GM21717 (cell line): ENCODE measurements at regions not wholly inside any gene's neighbourhood (a gene's known extent, or its start where the extent isn't known, plus 50 kb on each side); places are given as distances from the start of the nearest gene placed in this dataset.
"Not testable (repeated sequence)": the region's sequence is repeated elsewhere in the genome, so short reads cannot be mapped to it uniquely, and the experiment has no call there.

Experiments used
- ATAC-seq: cut with Tn5 transposase; IDR thresholded peaks from one replicate; pipeline ENCODE4 v1.9.1; 2021; ENCODE audit warnings: mild to moderate bottlenecking, moderate library complexity; ENCODE audit not compliant: unreplicated experiment

DNA sequence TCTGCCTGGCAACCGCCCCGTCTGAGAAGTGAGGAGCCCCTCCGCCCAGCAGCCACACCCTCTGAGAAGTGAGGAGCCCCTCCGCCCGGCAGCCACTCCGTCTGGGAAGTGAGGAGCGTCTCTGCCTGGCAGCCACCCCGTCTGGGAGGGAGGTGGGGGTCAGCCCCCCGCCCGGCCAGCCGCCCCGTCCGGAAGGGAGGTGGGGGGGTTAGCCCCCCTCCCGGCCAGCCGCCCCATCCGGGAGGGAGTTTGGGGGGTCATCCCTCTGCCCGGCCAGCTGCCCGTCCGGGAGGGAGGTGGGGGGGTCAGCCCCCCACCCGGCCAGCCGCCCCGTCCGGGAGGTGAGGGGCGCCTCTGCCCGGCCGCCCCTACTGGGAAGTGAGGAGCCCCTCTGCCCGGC lies 269.0 kb downstream of the FAM72C start:
- not testable (repeated sequence) for ATAC-seq

DNA sequence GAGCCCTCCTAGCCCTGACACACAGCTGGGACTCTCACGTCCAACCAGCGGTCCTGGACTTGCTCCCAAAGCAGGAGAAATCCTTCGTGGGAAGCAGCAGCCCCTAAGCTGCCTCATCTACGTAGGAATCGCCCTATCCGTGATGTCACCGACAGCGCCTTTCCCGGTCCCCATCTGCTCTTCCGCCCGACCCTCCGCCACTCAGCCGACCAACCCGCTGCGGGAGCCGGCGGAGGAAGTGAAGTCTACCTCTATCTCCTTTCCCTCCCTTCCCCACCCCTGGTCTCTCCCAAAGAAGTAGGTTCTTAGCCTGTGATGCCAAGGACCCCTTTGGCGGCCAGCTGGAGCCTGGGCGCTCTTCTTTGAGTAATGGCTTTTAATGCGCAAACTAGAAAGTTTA lies 272.1 kb downstream of the FAM72C start:
- ATAC-seq, result no peak

DNA sequence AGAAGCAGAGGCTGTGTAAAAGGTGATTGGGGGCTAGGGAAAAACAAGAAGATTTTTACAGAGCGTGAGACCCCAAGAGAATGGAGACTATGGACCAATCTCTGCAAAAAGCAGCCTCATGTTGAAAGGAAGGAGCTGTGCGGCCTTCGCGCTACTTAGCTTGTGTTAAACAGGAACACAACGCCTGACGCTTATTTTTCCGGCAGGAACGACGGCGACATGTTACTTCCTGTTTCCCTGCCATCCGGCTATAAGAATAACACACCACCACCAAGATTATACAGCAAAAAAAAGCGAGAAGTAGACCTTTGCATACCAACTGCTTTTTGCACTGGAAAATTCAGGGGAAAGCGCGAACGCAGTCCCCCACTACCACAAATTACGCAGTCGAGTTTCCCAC lies 272.7 kb downstream of the FAM72C start:
- no peak for ATAC-seq

DNA sequence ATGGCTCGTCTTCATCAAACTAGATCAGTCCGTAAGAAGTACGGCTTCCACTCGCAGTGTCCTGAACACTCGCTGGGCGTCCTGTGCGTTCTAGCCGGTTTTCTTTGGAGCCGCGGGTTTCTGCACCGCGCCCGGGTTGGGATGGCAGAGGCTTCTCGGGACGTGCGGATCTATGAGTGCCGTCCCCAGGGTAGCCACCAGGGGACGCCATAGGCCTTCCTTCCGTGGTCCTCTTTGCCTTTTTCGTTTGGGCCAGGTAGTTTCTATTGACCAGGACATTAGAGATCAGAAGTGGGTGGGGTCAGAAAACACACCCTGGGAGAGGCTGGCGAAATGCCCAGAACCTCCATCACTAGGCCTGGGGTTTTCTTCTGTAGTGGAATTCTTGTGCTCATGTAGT lies 273.8 kb downstream of the FAM72C start:
- no peak for ATAC-seq

DNA sequence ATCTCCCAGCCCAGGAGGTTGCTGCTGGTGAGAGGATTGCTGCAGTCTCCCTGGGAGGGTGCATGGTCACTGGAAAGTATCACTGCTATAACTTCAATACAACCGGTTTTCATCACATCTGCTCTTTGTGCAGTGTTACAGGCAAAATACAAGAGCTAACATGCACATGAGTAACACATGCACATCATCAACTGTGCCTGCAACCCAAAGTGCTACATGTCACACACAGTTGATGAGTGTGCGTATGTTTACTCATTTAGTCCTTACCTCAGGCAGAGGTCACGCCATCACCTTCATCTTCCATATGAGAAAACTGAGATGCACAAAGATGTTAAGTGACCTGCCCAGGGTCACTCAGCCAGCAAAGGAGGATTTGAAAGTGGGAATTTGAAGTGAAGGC lies 277.7 kb downstream of the FAM72C start:
- ATAC-seq, result no peak

DNA sequence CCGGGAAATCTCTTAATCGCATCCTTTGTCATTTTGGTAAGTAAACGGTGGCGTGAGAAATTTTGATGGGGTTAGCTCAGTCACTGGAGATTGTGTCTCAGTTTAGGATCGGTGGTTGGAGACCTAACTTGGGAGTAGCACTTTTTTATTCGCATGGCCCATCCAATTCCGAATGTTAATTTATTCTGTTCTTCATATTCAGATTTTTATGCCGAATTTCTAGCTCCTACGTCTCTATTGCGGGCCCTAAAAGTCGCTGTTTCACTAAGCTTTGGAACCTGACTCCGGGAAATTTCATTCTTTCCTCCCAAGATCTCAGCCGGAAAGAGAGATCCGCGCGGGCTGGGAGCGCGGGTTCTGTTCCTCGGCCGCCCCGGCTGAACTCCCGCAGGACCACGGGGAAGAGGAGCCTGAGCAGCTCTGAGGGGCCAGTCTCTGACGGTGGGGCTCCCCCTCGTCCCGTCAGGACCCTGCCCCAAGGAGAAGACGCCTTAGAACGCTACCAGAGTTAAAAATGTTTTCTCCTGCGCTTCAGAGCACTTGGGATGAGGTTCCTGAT lies 279.7 kb downstream of the FAM72C start:
- no peak for ATAC-seq

DNA sequence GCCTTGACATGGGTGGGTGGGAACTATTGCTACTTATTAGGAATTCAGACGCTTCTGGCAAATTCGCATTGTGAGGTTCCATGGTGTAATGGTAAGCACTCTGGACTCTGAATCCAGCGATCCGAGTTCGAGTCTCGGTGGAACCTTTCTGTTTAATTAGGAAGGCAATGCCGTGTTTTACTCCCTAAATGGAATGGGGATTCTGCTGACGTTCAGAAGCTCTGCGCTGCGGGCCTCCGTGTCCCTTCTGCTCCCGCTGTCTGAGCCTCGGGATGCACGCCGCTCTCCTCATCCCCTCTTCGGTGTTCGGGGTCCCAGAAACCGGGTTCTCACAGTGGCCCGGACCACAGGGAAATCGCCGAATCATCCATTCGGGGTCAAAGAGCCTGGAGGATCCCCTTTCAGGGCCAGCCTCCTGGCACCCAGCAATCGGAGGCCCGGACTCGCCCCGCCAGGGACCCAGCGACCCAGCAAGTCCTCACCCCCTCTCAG lies 280.3 kb downstream of the FAM72C start:
- no peak for ATAC-seq

DNA sequence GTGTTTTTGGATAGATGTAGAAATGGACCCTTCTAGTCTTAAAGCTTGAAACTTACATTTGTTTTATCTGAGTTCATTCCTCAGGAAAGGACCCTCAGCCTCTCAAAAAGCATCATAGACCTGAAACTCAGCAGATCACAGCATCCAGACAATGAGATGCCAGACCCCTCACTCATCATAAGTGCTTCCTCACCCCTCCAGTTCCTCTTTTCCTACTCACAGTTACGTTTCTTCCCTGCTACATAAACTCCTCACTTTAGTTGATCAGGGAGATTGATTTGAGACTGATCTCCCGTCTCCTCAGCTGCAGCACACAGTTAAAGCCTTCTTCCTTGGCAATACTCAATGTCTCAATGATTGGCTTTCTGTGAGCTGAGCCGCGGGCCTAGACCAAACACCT lies 282.0 kb downstream of the FAM72C start:
- ATAC-seq, result no peak

DNA sequence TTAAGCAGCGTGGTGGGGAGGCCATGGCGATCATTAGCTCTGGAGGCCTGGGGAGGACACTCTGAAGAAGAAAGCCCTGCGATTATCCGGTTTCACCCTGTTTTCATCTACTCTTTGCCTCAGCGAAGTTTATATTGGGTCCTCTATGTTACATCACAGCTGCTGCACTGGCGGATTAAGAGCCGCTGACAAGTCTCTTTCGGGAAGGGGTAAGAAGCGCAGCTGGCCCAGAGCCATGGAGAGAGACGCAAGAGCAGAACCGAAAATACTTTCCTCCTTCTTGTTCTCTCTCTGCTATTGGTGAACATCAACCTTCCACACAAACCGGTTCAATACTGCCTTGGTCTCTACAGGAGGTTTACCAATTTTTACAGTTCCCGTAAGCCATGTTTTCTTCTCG lies 291.5 kb downstream of the FAM72C start:
- ATAC-seq, result no peak

DNA sequence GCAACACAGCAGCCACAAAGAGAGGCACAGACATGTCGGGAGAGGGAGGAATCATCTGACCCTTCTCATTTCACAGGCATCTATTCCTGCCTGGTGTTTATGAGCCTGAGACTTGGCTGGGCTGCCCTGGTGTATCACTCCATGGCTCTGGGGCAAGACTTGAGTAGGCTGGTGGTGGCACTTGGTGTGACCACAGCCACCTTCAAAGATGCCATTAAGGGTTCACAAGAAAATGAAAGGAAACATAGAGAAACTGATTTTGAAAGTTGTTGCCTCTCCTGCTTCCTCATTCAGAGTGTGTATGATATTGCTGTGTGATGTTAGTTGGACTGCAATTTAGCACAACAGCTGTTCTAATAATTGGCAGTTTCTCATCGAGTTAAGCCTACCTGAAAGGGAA lies 298.8 kb downstream of the FAM72C start:
- ATAC-seq, result no peak

DNA sequence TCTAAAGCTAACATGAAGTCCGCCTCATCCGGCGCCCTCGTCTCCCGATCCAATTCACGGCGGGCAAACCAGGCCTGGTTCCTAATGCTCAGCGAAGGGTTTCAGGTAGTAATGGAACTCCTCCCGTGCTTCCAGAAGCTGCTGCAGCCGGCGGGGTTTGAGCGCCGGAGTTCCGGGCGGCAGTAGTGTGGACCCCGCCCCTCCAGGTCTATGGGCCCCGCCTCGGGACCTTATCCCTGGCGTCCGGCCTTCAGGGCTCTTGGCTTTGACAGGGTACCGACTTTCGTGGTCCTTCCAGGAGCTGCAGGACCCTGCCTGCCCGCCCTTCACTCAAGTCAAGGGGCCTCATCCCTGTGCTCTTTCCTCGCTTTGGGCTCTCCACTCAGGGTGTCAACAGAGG lies 304.1 kb downstream of the FAM72C start:
- no peak for ATAC-seq

DNA sequence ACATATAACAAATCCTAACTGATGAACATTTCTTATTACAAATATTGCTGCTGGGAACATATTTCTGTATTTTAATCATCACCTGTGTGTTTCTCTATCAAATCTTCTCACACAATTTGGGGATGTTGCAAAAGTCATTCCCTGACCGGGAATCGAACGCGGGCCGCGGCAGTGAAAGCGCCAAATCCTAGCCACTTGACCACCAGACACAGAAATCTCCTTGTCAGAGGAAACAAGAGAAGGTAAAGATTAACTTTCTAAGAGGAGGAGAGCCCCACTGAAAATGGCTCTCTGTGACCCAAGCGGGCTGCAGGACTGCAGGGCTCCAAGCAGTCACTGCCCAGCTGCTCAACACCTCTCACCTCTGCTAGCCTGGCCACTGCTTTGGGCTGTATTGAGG lies 304.9 kb downstream of the FAM72C start:
- ATAC-seq, result no peak

DNA sequence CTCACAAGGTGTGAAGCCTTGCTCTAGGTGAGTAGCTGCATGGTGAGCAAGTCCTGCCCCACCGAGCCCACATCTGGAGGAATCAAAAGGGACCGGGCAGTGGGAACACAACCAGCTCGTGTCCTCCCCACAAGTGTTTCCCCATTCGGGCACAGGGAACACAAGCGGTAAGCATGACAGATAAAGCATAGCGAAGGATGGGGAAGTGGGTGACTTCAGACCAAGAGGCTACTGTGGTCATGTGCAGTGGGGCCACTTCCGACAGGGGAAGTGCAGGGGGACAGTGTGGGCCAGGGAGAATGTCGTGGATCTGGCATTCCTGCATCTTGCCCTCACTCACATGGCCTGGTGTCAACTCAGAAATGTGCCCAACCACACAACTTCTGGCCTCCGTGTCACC lies 306.2 kb downstream of the FAM72C start:
- no peak for ATAC-seq

DNA sequence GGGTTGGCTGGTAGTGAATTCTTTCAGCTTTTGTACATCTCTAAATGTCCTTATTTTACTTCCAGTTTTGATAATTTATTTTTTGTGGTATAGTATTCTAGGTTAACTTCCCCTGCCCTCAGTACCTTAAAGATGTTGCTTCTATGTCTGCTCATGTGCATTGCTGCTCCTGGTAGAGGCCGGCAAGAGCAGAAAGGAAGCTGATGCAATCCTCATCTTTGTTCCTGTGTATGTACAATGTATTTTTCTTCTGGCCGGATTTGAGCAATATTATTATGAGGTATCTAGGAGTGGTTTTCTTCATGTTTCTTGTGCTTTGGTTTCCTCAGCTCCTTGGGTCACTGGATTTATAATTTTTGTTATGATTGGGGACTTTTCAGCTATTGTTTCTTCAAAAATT lies 308.7 kb downstream of the FAM72C start:
- ATAC-seq, result not testable (repeated sequence)

DNA sequence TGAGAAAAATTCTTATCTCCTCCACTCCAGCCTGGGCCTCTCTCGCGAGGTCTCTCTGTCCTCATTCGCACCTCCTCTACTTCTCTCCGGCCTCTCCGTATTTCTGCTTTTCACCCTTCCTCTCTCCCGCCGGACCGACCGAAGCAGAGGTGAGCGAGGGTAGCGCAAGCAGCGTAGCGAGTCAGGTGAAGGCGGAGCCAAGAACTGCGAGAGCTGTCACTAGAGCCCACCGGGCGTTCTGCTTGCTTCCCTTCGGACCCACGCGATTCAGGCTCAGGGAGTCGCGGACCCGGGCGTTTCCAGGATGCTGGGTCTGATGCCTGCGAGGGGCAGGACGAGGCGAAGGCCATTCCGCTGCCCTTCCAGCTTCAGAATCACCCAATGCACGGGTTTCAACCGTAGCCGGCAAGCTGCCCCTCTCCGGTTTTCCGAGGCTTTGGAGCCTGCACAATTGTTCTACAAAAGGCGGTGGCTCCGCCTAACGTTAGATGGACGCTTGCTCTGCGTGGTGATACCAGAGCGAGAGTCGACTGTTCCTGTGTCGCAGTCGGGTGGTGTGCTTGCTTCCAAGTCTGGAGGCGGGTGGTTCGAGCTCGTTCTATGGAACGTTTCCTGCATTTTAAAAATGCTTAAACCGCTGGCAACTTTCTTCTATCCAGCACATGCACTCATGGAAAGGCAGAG lies 310.2 kb downstream of the FAM72C start:
- no peak for ATAC-seq

DNA sequence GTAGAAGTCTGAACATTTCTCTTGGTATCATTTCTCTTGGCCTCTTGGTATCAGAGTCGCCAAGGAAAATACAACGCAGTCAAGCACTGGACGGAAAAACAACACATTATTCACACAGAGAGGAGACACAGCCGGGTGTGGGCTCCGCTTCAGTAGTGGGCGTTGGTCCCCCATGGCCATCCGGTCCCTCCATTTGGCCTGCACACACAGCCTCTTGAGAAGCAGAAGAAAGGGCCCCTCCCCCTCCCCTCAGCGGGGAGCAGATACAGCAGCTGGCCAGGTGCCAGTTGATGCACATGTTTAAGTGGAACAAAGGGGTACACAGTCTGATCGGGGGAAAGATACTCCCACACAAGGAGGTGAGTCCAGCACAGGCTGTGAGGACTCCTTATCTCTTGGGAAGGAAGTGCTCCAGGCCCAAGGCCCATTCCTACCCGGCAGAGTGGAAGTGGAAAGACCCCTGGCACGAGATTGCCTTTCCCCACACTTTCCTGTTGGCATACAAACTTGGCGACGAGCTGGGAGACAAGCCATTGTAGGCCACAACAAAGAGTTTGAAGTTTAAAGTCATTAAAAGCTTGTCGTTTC lies 311.3 kb downstream of the FAM72C start:
- no peak for ATAC-seq

DNA sequence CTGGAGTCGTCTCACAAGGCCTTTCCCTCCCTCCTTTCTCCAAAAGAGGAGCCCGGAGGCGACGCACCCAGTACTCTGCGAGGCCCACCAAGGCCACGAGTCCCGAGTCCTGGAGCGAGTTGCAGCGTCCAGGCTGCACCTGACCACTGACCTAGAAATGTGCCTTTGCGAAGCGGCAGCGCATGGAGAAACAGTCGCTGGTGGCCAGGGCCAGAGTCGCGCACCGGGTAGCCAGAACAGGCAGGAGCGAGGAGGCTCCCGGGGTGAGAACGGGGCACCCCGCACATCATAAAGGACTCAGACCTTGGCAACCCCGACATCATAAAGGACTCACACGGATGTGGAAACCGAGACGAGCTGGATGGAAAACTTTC lies 318.4 kb downstream of the FAM72C start:
- no peak for ATAC-seq

DNA sequence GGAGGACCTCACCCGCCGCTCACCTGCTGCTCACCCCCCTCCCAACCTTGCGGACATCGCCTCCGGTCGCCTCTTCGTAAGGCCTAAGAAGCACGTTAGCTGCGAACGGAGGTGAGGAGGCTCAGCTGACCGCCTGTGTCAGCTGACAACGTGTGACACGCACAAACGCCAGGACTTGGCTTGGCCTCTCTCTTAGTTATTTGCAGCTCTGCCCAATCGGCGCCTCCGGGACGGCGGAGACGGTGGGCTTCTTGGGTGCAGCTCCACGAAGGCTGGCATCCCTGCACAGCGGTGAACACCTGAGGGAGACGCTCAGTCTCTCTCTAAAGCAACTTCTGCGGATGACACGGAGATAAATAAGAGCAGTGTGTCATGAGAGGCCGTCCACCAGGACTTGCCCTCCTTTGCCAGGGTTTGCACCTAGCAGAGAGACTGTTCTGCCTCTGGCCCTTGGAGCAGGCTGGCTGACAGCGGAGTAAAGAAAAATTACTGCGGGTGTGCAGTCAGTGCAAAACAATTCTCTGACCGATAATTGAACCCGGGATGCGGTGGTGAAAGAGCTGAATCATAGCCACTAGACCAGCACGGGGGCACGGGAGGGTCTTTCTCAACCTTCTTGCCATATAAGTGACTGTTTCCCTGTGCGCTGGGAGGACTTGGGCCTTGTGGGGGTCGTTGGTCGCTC lies 318.9 kb downstream of the FAM72C start:
- ATAC-seq, result no peak

DNA sequence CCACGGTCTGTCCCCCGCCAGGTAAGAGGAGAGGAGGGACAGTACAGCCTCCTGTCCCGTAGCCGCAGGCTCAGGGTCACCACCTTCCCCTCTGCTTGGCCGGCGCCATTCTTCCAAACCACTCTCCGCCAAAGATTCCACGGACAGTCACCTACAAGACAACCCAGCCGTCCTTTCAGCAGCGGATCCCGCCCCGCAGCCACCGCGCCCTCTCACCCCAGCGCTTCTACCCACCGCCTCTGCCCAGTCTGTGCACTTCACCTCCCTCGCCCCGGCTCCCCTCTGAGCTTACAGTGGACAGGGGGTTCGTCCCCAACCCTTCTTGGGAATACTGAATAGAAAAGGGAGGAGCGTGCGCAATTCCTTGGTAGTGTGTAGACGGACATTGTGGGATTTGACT lies 319.6 kb downstream of the FAM72C start:
- no peak for ATAC-seq

DNA sequence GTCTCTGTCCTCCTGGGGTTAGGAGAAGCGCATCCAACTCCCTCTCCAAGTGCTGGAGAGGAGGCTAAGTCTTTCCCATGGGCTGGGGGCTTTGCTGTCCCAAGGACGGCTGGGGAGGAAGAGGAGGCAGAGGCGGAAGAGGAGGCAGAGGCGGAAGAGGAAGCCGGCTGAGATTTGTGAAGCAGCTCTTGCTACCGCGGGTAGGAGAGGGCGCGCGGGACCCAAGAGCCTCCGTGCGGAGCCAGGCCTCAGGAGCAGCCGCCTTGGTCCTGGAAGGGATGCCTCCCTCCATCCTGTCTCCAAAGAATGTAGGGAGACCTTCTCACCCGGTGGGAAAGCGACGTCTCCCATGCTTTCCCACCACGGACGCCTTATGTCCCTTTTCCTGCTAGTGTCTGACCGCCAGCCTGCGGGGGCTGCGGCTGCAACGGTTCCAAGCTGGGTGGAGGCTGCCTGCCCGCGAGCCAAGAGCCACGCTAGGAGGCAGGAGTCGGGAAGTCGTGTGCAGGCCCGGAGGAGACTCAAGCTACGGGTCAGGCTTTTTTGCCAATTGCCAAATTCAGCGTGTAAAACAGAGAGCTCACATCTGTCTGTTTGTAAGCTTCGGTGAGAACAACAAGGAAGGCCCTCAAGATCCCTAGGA lies 320.3 kb downstream of the FAM72C start:
- no peak for ATAC-seq

DNA sequence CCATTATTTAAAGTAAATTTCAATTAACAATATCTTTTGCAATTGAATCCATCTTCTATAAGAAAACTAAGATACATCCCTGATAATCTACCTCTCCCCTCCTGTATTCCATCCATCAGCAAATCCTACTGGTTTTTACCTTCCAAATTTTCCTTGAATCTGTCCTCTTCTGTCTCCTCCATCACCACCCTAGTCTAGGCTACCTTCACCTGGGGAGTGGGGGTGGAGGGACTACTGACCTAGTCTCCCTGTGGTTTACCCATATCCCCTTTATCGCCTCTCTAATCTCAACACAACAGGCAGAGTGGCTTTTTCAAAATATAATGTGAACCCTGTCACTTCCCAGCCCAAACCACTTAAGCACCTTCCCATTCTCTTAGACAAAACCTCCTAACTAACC lies 327.8 kb downstream of the FAM72C start:
- ATAC-seq, result not testable (repeated sequence)
